Stimulated activated CD4-positive, alpha-beta T cell treated with anti-CD3 and anti-CD28 coated beads, Interleukin-4, amount 100 ng/mL, for 24 hours (primary cell): ENCODE measurements at regions not wholly inside any gene's neighbourhood (a gene's known extent, or its start where the extent isn't known, plus 50 kb on each side); places are given as distances from the start of the nearest gene placed in this dataset.

Source experiments
- DNase-seq: peaks from one replicate; pipeline ENCODE4 v3.0.0-alpha.2; 2020

- no peak for DNase-seq
These were observed 51.4 kb upstream of the SOX2 start for GRCh38 chr3:181660337-181660736.

DNA sequence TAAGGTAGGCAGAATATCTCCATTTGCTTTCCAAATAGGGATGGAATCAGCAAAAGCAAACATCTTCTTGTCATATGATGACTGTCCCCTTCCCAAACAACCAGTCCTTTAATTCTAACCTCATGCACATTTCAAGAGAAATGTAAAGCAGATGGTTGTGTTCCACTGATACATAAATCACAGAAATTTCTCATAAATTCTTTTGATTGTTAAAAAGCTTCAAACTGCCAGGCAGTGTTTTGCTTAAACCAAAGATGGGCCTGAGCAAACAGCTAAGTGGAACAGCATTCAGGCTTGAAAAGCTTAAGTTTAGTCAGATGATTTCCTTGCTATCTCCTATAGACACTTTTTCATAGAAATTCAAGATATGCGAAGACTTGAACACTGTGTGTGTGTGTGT lies 74.3 kb upstream of the SOX2 start:
- no peak for DNase-seq

- DNase-seq: no peak
These were observed 74.7 kb upstream of the SOX2 start for GRCh38 chr3:181637056-181637455.

DNA sequence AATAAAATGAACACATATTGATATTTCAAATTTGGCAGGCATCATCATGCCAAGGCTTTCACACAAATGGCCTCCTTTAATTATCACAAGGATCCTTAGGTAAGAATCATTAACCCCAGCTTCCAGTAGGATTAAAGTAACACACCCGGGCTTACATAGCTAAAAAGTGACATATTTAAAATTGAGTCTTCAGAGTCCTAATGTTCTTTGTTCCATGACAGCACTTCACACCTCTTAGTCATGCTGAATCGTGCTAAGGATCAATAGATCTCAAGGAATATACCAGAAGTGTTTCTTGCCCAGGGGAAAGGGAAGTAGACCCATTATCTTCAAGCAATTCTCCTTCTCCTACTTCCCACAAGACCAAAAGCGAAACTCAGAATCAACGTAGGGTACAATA lies 76.6 kb upstream of the SOX2 start:
- no peak for DNase-seq

GRCh38 chr3:181633556-181633955 lies 78.2 kb upstream of the SOX2 start:
- DNase-seq: no peak

- no peak for DNase-seq
These were observed 79.8 kb upstream of the SOX2 start for GRCh38 chr3:181631901-181632300.

DNA sequence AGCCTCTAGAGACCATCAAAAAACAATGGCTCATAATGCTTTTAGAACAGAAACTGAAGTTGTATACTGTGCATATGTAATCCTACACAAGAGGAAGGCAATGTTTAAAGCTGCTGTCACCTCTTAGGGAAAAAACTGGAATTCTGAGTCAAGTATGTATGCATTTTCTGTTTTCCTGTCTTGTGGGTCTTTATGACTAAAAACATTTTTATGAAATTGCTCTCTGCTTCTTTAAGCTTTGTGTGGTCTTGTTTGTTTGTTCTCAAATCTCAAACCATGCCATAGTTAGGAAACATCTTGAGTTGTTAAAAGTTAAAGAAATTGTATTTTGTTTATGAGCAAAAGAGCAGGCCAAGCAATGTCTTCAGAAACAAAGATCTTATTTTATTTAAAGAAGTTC lies 80.9 kb upstream of the SOX2 start:
- no peak for DNase-seq

GRCh38 chr3:181629711-181630110 lies 82.0 kb upstream of the SOX2 start:
- DNase-seq: no peak

GRCh38 chr3:181629029-181629428 lies 82.7 kb upstream of the SOX2 start:
- no peak for DNase-seq

- DNase-seq: no peak
These were observed 83.3 kb upstream of the SOX2 start for GRCh38 chr3:181628384-181628783.

GRCh38 chr3:181626036-181626435 lies 85.7 kb upstream of the SOX2 start:
- no peak for DNase-seq

DNA sequence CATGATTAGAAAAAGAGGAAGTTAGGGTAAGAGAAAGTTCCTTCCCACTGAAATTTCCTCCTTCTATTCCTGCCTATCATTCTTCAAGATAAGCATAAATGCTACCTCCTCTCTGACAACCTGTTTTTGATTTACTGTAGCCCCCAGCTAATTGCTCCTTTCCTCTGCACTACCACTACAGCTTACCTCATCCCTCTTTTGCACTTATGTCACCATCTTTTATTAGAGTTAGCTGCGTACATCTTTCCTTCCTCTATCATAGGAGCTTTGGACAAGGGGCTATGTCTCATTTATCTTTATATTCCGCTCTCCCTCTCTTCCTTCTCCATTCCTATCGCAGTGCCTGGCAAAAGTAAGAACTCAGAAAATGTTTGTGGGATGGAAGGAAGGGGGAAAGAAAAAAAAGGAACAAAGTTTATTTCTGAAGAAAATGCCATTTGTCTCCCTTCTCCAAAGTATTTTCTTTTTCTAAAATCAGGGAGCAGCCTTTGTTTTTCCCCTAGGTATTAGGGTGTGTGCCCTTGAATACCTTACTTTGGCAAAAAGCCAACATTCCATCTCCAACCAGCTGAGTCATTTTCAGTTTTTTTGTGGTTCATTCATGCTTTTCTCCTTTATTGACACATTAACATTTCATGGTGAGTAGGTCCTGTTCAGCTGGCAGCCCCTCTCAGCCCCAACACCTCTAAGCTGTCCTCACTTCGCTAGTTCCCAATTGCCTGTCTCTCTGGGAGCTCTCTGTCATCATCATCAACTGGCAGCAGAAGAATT lies 87.6 kb upstream of the SOX2 start:
- DNase-seq: no peak

DNA sequence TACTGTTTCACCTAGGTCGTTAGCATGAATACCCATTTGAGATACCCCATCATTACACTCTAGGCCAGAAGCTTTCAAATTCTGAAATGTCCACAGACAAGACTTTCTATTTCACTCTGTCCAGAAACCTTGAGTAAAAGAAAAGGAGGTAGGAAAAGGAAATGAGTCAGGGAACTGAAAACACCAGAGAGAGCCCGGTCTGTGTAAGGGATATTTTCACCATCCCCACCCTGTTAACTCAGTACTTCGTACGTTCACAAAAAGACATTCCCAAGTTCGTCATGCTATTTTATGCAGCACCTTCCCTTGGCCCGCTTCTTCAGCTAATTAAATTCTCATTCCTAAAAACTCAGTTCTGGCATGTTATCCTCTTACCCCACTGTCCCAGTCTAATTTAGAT lies 89.4 kb upstream of the SOX2 start:
- DNase-seq: no peak

- DNase-seq: no peak
These were observed 91.8 kb upstream of the SOX2 start for GRCh38 chr3:181619897-181620296.

DNA sequence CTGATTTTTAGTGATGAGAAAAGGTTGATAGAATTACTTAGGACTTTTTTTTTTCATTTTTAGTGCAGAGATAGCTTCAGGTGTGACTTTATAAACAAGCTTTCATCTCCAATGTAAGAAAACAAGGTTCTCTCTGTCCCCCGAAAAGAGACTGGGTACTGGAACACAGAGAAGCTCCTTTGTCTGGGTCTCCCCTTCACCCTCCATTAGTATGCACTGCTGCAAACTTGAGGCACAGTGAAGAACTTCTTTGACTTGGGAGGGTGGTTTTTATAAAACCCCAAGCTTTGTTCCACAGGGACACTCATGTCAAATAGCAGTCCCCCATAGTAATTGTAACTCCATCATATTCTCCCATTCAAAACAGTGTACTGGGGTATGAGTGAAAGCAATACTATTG lies 93.5 kb upstream of the SOX2 start:
- no peak for DNase-seq

DNA sequence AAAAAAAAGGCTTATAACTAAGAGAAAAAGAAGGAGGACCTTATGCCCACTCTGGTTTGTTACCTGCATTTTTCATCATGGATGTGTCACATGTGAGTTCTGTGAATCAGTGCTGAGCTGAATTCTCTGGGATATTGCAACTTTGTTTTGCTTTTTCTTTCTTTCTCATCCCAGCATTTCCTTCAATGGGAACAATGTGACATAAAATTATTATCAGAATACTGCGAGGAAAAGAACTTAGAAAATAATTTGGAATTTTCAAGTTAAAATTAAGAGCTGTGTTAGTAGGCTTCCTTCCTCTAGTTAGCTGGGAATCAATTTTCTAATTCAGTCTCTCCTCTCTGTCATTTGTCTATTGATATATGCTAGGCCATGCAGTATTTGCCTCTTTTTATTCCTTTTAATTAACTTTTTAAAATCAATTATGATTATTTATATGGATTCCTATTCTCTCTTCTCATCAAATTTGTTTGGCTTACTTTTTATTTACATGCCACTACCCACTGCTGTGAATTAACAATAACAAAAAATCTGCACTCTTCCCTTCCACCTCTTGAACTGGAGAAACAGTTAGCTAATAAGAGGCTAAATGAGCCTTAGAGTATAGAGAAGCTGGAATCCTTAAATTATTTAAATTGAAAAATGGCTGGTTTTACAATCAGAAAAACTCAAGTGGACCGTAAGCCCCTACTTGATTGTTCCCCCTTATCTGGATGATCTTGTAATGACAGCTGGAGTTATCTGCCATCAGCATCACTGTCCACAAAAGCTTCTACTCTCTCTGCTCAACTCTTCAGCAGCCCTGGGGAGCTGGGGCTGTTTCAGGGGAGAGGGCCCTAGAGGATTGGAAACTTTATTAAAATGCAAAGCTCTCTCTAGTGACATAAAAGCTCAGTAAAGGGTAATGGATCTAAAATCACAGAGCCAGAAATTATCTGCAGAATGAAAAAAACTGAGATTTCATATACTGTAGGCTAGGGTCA lies 95.3 kb upstream of the SOX2 start:
- no peak for DNase-seq

DNA sequence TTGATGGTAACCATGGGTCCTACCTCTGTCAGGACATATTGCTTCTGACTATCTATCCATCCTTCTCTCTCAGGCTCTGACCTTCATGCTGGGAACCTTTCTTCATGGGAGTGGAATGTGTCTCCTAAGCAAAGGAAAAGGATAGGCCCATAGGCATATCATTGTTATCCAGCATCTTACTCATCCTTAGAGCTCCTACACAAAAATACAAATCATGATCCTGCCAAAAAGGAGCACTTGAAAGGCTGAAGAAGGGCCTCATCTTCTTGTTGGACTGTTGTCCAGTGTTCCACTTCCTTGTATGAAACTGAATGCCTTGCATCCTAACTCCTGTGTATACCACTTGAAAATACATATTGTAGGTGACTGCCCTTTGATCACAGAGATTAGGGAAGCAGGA lies 96.1 kb upstream of the SOX2 start:
- no peak for DNase-seq

DNA sequence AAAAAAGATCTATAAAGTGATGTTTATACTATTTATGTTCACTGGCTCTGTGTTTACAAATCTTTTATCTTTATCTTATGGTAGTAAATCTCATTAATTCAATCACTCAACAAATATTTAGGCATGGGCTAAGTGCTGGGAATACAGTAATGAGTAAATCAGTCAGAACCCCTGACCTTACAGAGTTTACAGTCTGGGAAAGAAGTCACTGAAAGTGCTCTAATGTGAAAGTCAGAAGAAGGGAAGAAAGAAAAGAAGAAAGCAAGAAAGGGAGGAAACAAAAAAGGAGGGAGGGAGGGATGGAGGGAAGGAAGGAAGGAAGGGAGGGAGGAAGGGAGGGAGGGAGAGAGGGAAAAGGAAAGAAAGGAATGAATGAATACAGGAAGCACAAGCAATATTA lies 96.8 kb upstream of the SOX2 start:
- no peak for DNase-seq

GRCh38 chr3:181613813-181614212 lies 97.9 kb upstream of the SOX2 start:
- DNase-seq: no peak

- no peak for DNase-seq
These were observed 98.5 kb upstream of the SOX2 start for GRCh38 chr3:181613191-181613590.

DNA sequence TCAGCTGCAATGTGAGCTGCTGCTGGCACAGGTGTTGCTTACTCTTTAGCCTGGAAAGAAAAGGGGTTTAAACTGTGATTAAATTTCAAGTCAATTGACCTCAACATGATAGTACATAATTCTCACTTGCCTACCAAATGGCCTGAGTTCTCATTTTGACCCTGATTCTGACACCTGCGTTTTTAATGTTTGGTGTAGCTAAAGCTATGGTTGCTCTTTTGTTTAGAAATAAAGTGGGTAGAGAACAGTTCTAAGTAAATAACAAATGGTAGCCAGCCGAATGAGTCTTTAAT lies 100.8 kb upstream of the SOX2 start:
- no peak for DNase-seq

DNA sequence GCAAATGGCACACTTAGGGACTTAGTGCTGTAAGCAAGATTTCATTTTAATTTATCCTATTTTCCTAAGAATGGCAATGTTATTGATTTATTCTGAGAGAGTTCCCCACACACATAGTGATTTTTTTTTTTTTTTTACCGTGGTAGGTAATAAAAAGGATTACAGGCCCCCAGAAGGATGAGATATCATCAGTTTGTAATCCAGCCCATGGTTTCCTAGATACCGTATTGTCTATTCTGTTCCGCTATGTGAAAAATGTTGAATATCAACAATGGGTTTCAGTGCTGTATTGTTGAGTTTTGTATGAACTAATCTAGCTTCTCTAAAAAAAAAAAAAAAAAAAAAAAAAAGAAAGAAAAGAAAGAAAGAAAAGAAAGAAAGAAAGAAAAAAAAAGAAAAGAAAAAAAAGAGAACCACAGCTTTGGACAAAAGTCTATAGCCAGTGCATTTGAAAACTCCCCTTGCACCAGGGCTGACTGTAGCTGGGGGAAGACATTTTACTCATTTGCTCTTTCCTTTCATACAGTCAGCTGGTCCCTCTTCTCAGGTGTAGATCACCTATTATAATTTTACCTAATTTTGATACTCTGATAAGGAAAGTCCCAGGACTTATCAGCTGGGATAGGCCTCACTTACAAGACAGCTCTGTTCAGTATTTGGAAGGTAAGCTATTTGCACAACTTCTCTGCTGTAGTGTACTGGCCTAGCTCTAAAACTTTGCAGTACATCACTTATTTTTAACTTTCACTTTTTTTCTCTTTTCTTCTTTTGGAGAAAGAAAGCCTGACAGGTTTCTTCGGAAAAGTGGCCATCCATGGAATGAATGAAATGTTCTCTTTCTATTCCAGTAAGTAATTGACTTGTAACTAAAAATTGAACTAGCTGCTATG lies 101.4 kb upstream of the SOX2 start:
- no peak for DNase-seq

- DNase-seq: no peak
These were observed 102.5 kb upstream of the SOX2 start for GRCh38 chr3:181609030-181609767.
